Liver (tissue), 8 donors: ENCODE measurements at regions not wholly inside any gene's neighbourhood (a gene's known extent, or its start where the extent isn't known, plus 50 kb on each side); places are given as distances from the start of the nearest gene placed in this dataset.

ENCODE experiments used
- DNase-seq: peaks from one replicate; pipeline ENCODE4 v3.0.0-alpha.2; 2017; ENCODE audit warnings: low spot score
- H3K27ac ChIP-seq, 2 donors: one replicate each; pipeline ENCODE4 v1.7.0; 2013; ENCODE audit warnings: inconsistent platforms in 2 of 2, low read length in 2 of 2, control low read depth in 1 of 2, low read depth in 1 of 2, mild to moderate bottlenecking in 1 of 2
- H3K27me3 ChIP-seq, 4 donors: one replicate each; pipeline versions ENCODE4 v1.6.1 to v1.7.0; 2013; ENCODE audit warnings: low read length in 3 of 4, inconsistent platforms in 1 of 4, mild to moderate bottlenecking in 1 of 4, moderate library complexity in 1 of 4; ENCODE audit not compliant: control insufficient read depth in 4 of 4, insufficient read depth in 4 of 4
- H3K36me3 ChIP-seq, 4 donors: one replicate each; pipeline versions ENCODE4 v1.6.1 to v1.7.0; 2013; ENCODE audit warnings: low read length in 3 of 4, mild to moderate bottlenecking in 3 of 4, low read depth in 1 of 4, moderate library complexity in 1 of 4; ENCODE audit not compliant: control insufficient read depth in 4 of 4, insufficient read depth in 3 of 4
- H3K4me1 ChIP-seq, 4 donors: one replicate each; pipeline versions ENCODE4 v1.6.1 to v1.7.0; 2013; ENCODE audit warnings: low read length in 3 of 4, mild to moderate bottlenecking in 3 of 4, moderate library complexity in 1 of 4; ENCODE audit not compliant: control insufficient read depth in 4 of 4, insufficient read depth in 4 of 4
- H3K4me3 ChIP-seq, 3 donors: one replicate each; pipeline versions ENCODE4 v1.6.1 to v1.7.0; 2013; ENCODE audit warnings: low read length in 3 of 3, control low read depth in 1 of 3, low read depth in 1 of 3, mild to moderate bottlenecking in 1 of 3
- H3K9ac ChIP-seq, 2 donors: one replicate each; pipeline ENCODE4 v1.7.0; 2013; ENCODE audit warnings: low read length in 2 of 2, mild to moderate bottlenecking in 2 of 2, moderate library complexity in 2 of 2, control low read depth in 1 of 2, low read depth in 1 of 2
- H3K9me3 ChIP-seq, 4 donors: one replicate each; pipeline versions ENCODE4 v1.6.1 to v1.7.0; 2013; ENCODE audit warnings: low read length in 3 of 4; ENCODE audit not compliant: control insufficient read depth in 4 of 4
- EGR1 ChIP-seq, 2 donors: IDR thresholded peaks; 2 replicates each; pipeline ENCODE4 v1.6.1; 2016 to 2018; ENCODE audit warnings: antibody characterized with exemption in 2 of 2, low read depth in 2 of 2
- FOXA1 ChIP-seq: IDR thresholded peaks from 2 replicates; pipeline ENCODE4 v1.6.1; 2016; ENCODE audit warnings: antibody characterized with exemption
- FOXA2 ChIP-seq: IDR thresholded peaks from 2 replicates; pipeline ENCODE4 v1.6.1; 2016; ENCODE audit warnings: antibody characterized with exemption
- GABPA ChIP-seq, 2 donors: IDR thresholded peaks in 1 of 2; conservative IDR thresholded peaks in 1 of 2; 2 replicates each; pipeline ENCODE4 v1.6.1; 2016; ENCODE audit warnings: antibody characterized with exemption in 2 of 2, mild to moderate bottlenecking in 1 of 2, moderate library complexity in 1 of 2
- HNF4A ChIP-seq, 2 donors: conservative IDR thresholded peaks; 2 replicates each; pipeline ENCODE4 v1.6.1; 2016; ENCODE audit warnings: antibody characterized with exemption in 2 of 2, mild to moderate bottlenecking in 2 of 2
- HNF4G ChIP-seq: IDR thresholded peaks from 2 replicates; pipeline ENCODE4 v1.6.1; 2016; ENCODE audit warnings: antibody characterized with exemption
- JUND ChIP-seq, 2 donors: IDR thresholded peaks; 2 replicates each; pipeline ENCODE4 v1.6.1; 2016; ENCODE audit warnings: antibody characterized with exemption in 2 of 2
- NR2F2 ChIP-seq: IDR thresholded peaks from 2 replicates; pipeline ENCODE4 v1.6.1; 2016; ENCODE audit warnings: antibody characterized with exemption
- RXRA ChIP-seq, 2 donors: IDR thresholded peaks; 2 replicates each; pipeline ENCODE4 v1.6.1; 2017 to 2018; ENCODE audit warnings: antibody characterized with exemption in 2 of 2, mild to moderate bottlenecking in 1 of 2
- TAF1 ChIP-seq: conservative IDR thresholded peaks from 2 replicates; pipeline ENCODE4 v1.6.1; 2016; ENCODE audit warnings: antibody characterized with exemption, mild to moderate bottlenecking
- YY1 ChIP-seq: IDR thresholded peaks from 2 replicates; pipeline ENCODE4 v1.6.1; 2016; ENCODE audit warnings: antibody characterized with exemption, mild to moderate bottlenecking
- WGBS: extraction: QIAGEN DNeasy Blood & Tissue Kit; methylation state at CpG from one replicate; pipeline ENCODE4 v1.1.7; 2013; 5-methylcytosine and 5-hydroxymethylcytosine counted together
- TF ChIP-seq, protein P1 (sequence below): IDR thresholded peaks from 2 replicates; pipeline ENCODE4 v1.6.1; 2016; ENCODE audit warnings: antibody characterized with exemption
- TF ChIP-seq, protein P2 (sequence below): IDR thresholded peaks from 2 replicates; pipeline ENCODE4 v1.6.1; 2016; ENCODE audit warnings: antibody characterized with exemption
- TF ChIP-seq, protein P3 (sequence below): IDR thresholded peaks from 2 replicates; pipeline ENCODE4 v1.6.1; 2016; ENCODE audit warnings: antibody characterized with exemption
- TF ChIP-seq, protein P4 (sequence below): fragments of 150-350 bp; IDR thresholded peaks from 2 replicates; pipeline ENCODE4 v1.5.1; 2017; ENCODE audit warnings: improper control_type of control experiment, low read depth, low read length; ENCODE audit not compliant: missing input control
- donor health status: healthy.
- donor health status: healthy.
- donor health status: healthy.
- donor health status: healthy.
- donor health status: healthy.

DNA sequence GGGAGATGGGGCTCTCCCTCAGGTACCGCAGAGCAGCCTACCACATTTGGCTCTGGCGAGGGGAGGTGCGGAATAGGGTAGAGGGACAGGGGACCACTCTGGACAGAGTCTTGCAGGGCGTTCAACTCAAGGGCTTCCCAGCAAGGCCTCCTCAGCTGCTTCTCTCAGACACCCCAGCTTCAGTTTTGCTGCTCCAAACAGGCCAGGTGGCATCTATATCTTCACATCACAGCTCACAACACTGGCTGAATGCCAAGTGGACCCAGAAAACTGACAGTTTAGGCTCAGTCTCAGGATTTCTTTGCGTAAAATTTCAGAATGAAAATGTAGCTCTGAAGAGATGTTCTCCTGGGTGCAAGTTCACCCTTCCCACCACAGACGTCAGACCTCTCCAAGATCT is 592.6 kb upstream of the ADAMTS16 start:
- DNase-seq = no peak
- Histone ChIP-seq H3K27ac (no peak overlapping the region), H3K36me3 (no peaks in the 10 kb centered on the region), H3K4me3 (no peak overlapping the region), H3K9ac (no peak overlapping the region), H3K27me3 (no peaks in the 10 kb centered on the region), H3K9me3 (no peaks in the 10 kb centered on the region), H3K4me1 (no peaks in the 10 kb centered on the region)
- WGBS = 90% methylated on average over 6 of the region's 6 CpGs
- TF ChIP-seq, protein P1, sequence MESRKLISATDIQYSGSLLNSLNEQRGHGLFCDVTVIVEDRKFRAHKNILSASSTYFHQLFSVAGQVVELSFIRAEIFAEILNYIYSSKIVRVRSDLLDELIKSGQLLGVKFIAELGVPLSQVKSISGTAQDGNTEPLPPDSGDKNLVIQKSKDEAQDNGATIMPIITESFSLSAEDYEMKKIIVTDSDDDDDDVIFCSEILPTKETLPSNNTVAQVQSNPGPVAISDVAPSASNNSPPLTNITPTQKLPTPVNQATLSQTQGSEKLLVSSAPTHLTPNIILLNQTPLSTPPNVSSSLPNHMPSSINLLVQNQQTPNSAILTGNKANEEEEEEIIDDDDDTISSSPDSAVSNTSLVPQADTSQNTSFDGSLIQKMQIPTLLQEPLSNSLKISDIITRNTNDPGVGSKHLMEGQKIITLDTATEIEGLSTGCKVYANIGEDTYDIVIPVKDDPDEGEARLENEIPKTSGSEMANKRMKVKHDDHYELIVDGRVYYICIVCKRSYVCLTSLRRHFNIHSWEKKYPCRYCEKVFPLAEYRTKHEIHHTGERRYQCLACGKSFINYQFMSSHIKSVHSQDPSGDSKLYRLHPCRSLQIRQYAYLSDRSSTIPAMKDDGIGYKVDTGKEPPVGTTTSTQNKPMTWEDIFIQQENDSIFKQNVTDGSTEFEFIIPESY = no peak
- TF ChIP-seq JUND (IDR thresholded peaks at IDR 0.05) (no peak), TAF1 (no peak), HNF4G (no peak), GABPA (IDR thresholded peaks at IDR 0.05 in 1 of 2, conservative IDR thresholded peaks at IDR 0.05 in 1 of 2) (no peak), FOXA1 (no peak), EGR1 (IDR thresholded peaks at IDR 0.05; ENCODE audit: low read depth in 2 of 2) (no peak), FOXA2 (no peak), RXRA (IDR thresholded peaks at IDR 0.05) (no peak), YY1 (no peak), HNF4A (conservative IDR thresholded peaks at IDR 0.05) (no peak), NR2F2 (no peak)
- TF ChIP-seq, protein P2, sequence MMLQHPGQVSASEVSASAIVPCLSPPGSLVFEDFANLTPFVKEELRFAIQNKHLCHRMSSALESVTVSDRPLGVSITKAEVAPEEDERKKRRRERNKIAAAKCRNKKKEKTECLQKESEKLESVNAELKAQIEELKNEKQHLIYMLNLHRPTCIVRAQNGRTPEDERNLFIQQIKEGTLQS = no peak
- TF ChIP-seq, protein P3, sequence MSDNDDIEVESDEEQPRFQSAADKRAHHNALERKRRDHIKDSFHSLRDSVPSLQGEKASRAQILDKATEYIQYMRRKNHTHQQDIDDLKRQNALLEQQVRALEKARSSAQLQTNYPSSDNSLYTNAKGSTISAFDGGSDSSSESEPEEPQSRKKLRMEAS = no peak
- TF ChIP-seq, protein P4, sequence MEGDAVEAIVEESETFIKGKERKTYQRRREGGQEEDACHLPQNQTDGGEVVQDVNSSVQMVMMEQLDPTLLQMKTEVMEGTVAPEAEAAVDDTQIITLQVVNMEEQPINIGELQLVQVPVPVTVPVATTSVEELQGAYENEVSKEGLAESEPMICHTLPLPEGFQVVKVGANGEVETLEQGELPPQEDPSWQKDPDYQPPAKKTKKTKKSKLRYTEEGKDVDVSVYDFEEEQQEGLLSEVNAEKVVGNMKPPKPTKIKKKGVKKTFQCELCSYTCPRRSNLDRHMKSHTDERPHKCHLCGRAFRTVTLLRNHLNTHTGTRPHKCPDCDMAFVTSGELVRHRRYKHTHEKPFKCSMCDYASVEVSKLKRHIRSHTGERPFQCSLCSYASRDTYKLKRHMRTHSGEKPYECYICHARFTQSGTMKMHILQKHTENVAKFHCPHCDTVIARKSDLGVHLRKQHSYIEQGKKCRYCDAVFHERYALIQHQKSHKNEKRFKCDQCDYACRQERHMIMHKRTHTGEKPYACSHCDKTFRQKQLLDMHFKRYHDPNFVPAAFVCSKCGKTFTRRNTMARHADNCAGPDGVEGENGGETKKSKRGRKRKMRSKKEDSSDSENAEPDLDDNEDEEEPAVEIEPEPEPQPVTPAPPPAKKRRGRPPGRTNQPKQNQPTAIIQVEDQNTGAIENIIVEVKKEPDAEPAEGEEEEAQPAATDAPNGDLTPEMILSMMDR = no peak

DNA sequence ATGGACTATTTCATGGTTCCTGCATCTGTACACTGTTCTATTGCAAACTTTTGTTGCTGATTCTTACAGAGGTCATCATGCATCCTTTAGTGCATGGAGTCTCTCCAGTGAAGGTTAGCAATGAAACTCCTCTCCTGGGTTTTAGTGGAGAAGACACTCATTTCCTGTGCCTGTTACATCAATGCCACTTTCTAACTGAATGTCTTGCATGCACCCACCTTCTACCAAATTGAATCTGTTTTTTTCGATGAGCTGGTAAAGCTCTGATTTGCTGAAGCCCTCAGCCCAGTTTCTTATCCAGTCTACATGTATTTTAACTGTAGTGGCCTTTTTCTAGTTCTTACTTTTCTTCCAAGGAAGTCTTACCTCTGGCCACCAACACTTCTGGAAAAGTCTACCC is 591.8 kb upstream of the ADAMTS16 start:
- no peak overlapping the region for H3K4me3 ChIP-seq
- no peak for DNase-seq
- H3K27ac ChIP-seq = no peak overlapping the region
- H3K9me3 ChIP-seq = no peaks in the 10 kb centered on the region
- 71% methylated on average over 1 of the region's 1 CpG for WGBS
- no peaks in the 10 kb centered on the region for H3K36me3 ChIP-seq
- TF ChIP-seq, protein P1 = no peak
- no peak for TF ChIP-seq FOXA2
- TF ChIP-seq GABPA (IDR thresholded peaks at IDR 0.05 in 1 of 2, conservative IDR thresholded peaks at IDR 0.05 in 1 of 2) = no peak
- TF ChIP-seq, protein P2 = no peak
- no peak for TF ChIP-seq HNF4G
- TF ChIP-seq EGR1 (IDR thresholded peaks at IDR 0.05; ENCODE audit: low read depth in 2 of 2) = no peak
- no peak overlapping the region for H3K9ac ChIP-seq
- no peaks in the 10 kb centered on the region for H3K4me1 ChIP-seq
- H3K27me3 ChIP-seq = no peaks in the 10 kb centered on the region
